Activated naive CD8-positive, alpha-beta T cell (primary cell): ENCODE measurements at regions not wholly inside any gene's neighbourhood (a gene's known extent, or its start where the extent isn't known, plus 50 kb on each side); places are given as distances from the start of the nearest gene placed in this dataset.

Source experiments
- H3K27ac Mint-ChIP-seq: one replicate; pipeline ENCODE4 v1.8.0; 2021; ENCODE audit warnings: mixed read lengths
- H3K27me3 Mint-ChIP-seq: one replicate; pipeline ENCODE4 v1.8.0; 2021; ENCODE audit warnings: mixed read lengths
- H3K36me3 Mint-ChIP-seq: one replicate; pipeline ENCODE4 v1.8.0; 2021; ENCODE audit warnings: mixed read lengths
- H3K4me1 Mint-ChIP-seq: one replicate; pipeline ENCODE4 v1.8.0; 2021; ENCODE audit warnings: low read depth, mixed read lengths
- H3K4me3 Mint-ChIP-seq: one replicate; pipeline ENCODE4 v1.8.0; 2021; ENCODE audit warnings: mild to moderate bottlenecking, mixed read lengths
- H3K9me3 Mint-ChIP-seq: one replicate; pipeline ENCODE4 v1.8.0; 2021; ENCODE audit warnings: low read depth, mixed read lengths

- Mint-ChIP-seq H3K36me3 (peaks cover 2% of the 10 kb centered on the region), H3K4me3 (no peak overlapping the region), H3K9me3 (no peaks in the 10 kb centered on the region), H3K4me1 (peaks cover 6% of the 10 kb centered on the region), H3K27ac (no peak overlapping the region), H3K27me3 (no peaks in the 10 kb centered on the region)
These were observed 169.4 kb upstream of the GLRA1 start for GRCh38 chr5:152094060-152094459.

GRCh38 chr5:152092580-152092979 is 167.9 kb upstream of the GLRA1 start:
- Mint-ChIP-seq H3K4me1 (peaks cover 5% of the 10 kb centered on the region), H3K9me3 (no peaks in the 10 kb centered on the region), H3K27me3 (no peaks in the 10 kb centered on the region), H3K36me3 (peaks cover 2% of the 10 kb centered on the region), H3K4me3 (no peak overlapping the region), H3K27ac (no peak overlapping the region)

- no peak overlapping the region for H3K4me3 Mint-ChIP-seq
- no peaks in the 10 kb centered on the region for H3K4me1 Mint-ChIP-seq
- H3K36me3 Mint-ChIP-seq: peaks cover 2% of the 10 kb centered on the region
- H3K9me3 Mint-ChIP-seq: no peaks in the 10 kb centered on the region
- H3K27ac Mint-ChIP-seq: no peak overlapping the region
- H3K27me3 Mint-ChIP-seq: no peaks in the 10 kb centered on the region
These were observed 165.0 kb upstream of the GLRA1 start for GRCh38 chr5:152089644-152090043.

GRCh38 chr5:152086668-152087067 is 162.0 kb upstream of the GLRA1 start:
- Mint-ChIP-seq H3K9me3 (no peaks in the 10 kb centered on the region), H3K27me3 (no peaks in the 10 kb centered on the region), H3K4me3 (no peak overlapping the region)

GRCh38 chr5:152084476-152084875 is 159.8 kb upstream of the GLRA1 start:
- no peaks in the 10 kb centered on the region for H3K27me3 Mint-ChIP-seq
- H3K36me3 Mint-ChIP-seq: no peaks in the 10 kb centered on the region
- H3K4me3 Mint-ChIP-seq: no peak overlapping the region
- no peak overlapping the region for H3K27ac Mint-ChIP-seq
- H3K9me3 Mint-ChIP-seq: no peaks in the 10 kb centered on the region
- no peaks in the 10 kb centered on the region for H3K4me1 Mint-ChIP-seq

More at GRCh38 chr5:152086668-152087067, 162.0 kb upstream of the GLRA1 start:
- H3K36me3 Mint-ChIP-seq: no peaks in the 10 kb centered on the region
- H3K4me1 Mint-ChIP-seq: no peaks in the 10 kb centered on the region
- H3K27ac Mint-ChIP-seq: no peak overlapping the region

- Mint-ChIP-seq H3K4me3 (no peak overlapping the region), H3K36me3 (no peaks in the 10 kb centered on the region), H3K27ac (no peak overlapping the region), H3K9me3 (no peaks in the 10 kb centered on the region), H3K4me1 (no peaks in the 10 kb centered on the region), H3K27me3 (no peaks in the 10 kb centered on the region)
These were observed 158.6 kb upstream of the GLRA1 start for GRCh38 chr5:152083231-152083630.

- Mint-ChIP-seq H3K9me3 (no peaks in the 10 kb centered on the region), H3K4me1 (no peaks in the 10 kb centered on the region), H3K27ac (no peak overlapping the region), H3K4me3 (no peak overlapping the region), H3K27me3 (no peaks in the 10 kb centered on the region), H3K36me3 (peaks cover 2% of the 10 kb centered on the region)
These were observed 147.4 kb upstream of the GLRA1 start for GRCh38 chr5:152072091-152072490.

GRCh38 chr5:152070591-152070990 is 145.9 kb upstream of the GLRA1 start:
- H3K27ac Mint-ChIP-seq: no peak overlapping the region
- H3K36me3 Mint-ChIP-seq: peaks cover 2% of the 10 kb centered on the region
- no peak overlapping the region for H3K4me3 Mint-ChIP-seq
- no peaks in the 10 kb centered on the region for H3K4me1 Mint-ChIP-seq
- H3K27me3 Mint-ChIP-seq: no peaks in the 10 kb centered on the region
- H3K9me3 Mint-ChIP-seq: no peaks in the 10 kb centered on the region

- Mint-ChIP-seq H3K9me3 (no peaks in the 10 kb centered on the region), H3K27ac (no peak overlapping the region), H3K36me3 (no peaks in the 10 kb centered on the region), H3K4me1 (peaks cover 2% of the 10 kb centered on the region), H3K4me3 (no peak overlapping the region), H3K27me3 (no peaks in the 10 kb centered on the region)
These were observed 142.1 kb upstream of the GLRA1 start for GRCh38 chr5:152066784-152067183.

- Mint-ChIP-seq H3K27ac (no peak overlapping the region), H3K4me3 (no peak overlapping the region), H3K36me3 (no peaks in the 10 kb centered on the region), H3K4me1 (peaks cover 11% of the 10 kb centered on the region), H3K9me3 (no peaks in the 10 kb centered on the region), H3K27me3 (peaks cover 1% of the 10 kb centered on the region)
These were observed 138.4 kb upstream of the GLRA1 start for GRCh38 chr5:152063004-152063403.

- H3K4me3 Mint-ChIP-seq: no peak overlapping the region
- no peak overlapping the region for H3K27ac Mint-ChIP-seq
- no peaks in the 10 kb centered on the region for H3K36me3 Mint-ChIP-seq
- no peaks in the 10 kb centered on the region for H3K9me3 Mint-ChIP-seq
- H3K27me3 Mint-ChIP-seq: peaks cover 2% of the 10 kb centered on the region
- peaks cover 11% of the 10 kb centered on the region for H3K4me1 Mint-ChIP-seq
These were observed 136.4 kb upstream of the GLRA1 start for GRCh38 chr5:152061095-152061494.

GRCh38 chr5:152058267-152058666 is 133.6 kb upstream of the GLRA1 start:
- no peaks in the 10 kb centered on the region for H3K9me3 Mint-ChIP-seq

GRCh38 chr5:152056931-152057330 is 132.3 kb upstream of the GLRA1 start:
- peaks cover 10% of the 10 kb centered on the region for H3K4me1 Mint-ChIP-seq
- H3K27ac Mint-ChIP-seq: no peak overlapping the region
- peaks cover 3% of the 10 kb centered on the region for H3K36me3 Mint-ChIP-seq
- H3K9me3 Mint-ChIP-seq: no peaks in the 10 kb centered on the region
- H3K27me3 Mint-ChIP-seq: peaks cover 2% of the 10 kb centered on the region
- no peak overlapping the region for H3K4me3 Mint-ChIP-seq

More at GRCh38 chr5:152058267-152058666, 133.6 kb upstream of the GLRA1 start:
- Mint-ChIP-seq H3K27ac (no peak overlapping the region), H3K27me3 (peaks cover 2% of the 10 kb centered on the region), H3K4me1 (peaks cover 11% of the 10 kb centered on the region), H3K36me3 (peaks cover 3% of the 10 kb centered on the region), H3K4me3 (no peak overlapping the region)

- no peak overlapping the region for H3K4me3 Mint-ChIP-seq
- H3K27me3 Mint-ChIP-seq: no peaks in the 10 kb centered on the region
- H3K27ac Mint-ChIP-seq: no peak overlapping the region
These were observed 127.8 kb upstream of the GLRA1 start for GRCh38 chr5:152052470-152052869.

GRCh38 chr5:152051499-152052454 is 127.1 kb upstream of the GLRA1 start:
- Mint-ChIP-seq H3K4me3 (no peak overlapping the region), H3K36me3 (peaks cover 20% of the 10 kb centered on the region), H3K9me3 (peaks cover 37% of the 10 kb centered on the region), H3K4me1 (no peaks in the 10 kb centered on the region), H3K27ac (no peak overlapping the region), H3K27me3 (no peaks in the 10 kb centered on the region)

More at GRCh38 chr5:152052470-152052869, 127.8 kb upstream of the GLRA1 start:
- Mint-ChIP-seq H3K4me1 (no peaks in the 10 kb centered on the region), H3K9me3 (peaks cover 37% of the 10 kb centered on the region), H3K36me3 (peaks cover 20% of the 10 kb centered on the region)

GRCh38 chr5:152046361-152046760 is 121.7 kb upstream of the GLRA1 start:
- no peaks in the 10 kb centered on the region for H3K4me1 Mint-ChIP-seq
- H3K4me3 Mint-ChIP-seq: no peak overlapping the region
- peaks cover 17% of the 10 kb centered on the region for H3K36me3 Mint-ChIP-seq
- H3K27me3 Mint-ChIP-seq: no peaks in the 10 kb centered on the region
- H3K27ac Mint-ChIP-seq: no peak overlapping the region
- peaks cover 44% of the 10 kb centered on the region for H3K9me3 Mint-ChIP-seq
